Stimulated activated CD4-positive, alpha-beta T cell treated with anti-CD3 and anti-CD28 coated beads, Interleukin-1b, Interleukin-23, amount 100 ng/mL, for 48 hours (primary cell): ENCODE measurements at regions not wholly inside any gene's neighbourhood (a gene's known extent, or its start where the extent isn't known, plus 50 kb on each side); places are given as distances from the start of the nearest gene placed in this dataset.

Experiments
- DNase-seq: peaks from one replicate; pipeline ENCODE4 v3.0.0-alpha.2; 2020

DNA sequence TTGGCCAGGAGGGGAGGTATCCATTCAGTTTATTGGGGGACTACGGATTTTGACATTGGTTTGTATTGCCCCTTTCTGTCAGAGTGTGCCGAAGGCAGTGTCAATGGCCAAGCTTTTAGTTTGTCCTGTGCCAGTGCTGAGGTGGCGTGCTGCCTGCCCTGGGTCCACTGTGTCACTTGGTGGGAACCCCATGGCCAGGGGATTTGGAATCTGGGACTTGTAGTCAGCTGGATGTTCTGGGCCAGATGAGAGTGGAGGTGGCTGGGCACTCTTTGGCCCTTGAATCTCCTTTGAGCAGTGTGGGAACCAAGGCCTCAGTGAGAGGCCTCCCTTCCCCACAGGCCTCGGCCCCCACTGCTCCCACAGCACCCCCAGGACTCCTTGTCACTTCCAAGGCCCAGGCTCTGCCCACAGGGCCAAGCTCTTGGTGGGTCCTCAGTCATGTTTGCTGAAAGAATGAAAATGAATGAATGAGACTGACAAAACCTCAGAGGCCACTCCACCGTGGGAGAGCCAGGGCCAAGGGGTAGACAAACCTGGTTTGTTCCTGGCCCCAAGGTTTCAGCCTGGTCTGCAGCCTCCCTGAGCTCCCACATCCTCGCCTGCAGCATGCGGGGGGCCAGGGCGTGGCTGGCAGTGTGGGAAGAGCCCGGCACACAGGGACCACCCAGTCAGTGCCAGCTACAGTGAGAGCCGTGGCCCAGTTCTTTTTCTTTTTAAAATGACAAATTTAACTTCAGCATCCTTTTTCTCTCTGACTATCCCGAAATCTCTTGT, 412.2 kb downstream of the MATN1 start:
- DNase-seq: no peak

DNA sequence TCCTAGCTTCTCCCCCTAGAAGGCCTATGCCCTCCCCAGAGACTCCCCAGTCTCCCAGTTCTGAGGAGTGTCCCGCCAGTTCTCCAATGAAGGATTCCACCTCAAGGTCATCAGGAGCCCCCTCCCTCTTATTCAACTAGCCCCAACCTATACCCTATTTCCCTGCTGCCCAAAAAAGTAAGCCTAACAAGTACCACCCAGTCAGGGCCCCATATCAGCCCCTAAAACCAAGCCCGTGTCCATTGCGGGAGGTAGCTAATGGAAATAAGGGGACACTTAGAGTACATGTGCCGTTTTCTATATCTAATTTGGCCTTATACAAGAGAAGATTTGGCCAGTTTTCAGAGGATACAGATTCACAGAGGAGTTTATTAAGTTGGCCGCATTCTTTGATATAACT, 416.2 kb downstream of the MATN1 start:
- DNase-seq: no peak

DNA sequence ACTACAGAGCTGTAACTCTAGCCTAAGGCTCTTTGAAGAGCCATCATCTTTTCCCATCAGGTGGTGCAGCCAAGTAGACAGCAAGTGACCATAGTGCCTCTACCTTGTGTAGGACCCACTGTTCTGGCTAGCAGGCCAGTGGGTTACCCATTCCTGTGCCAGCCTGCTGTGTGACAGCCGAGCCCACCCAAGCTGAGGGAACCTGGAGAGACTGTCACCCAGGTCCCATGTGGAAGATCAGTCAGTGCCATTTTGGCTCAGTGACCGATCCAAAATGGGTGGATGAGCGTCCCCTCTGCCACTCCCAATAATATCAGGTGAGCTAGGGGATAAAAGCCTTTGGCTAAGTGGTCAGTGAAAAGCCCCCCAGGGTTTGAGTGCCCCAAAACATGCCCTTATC, 417.9 kb downstream of the MATN1 start:
- no peak for DNase-seq

DNA sequence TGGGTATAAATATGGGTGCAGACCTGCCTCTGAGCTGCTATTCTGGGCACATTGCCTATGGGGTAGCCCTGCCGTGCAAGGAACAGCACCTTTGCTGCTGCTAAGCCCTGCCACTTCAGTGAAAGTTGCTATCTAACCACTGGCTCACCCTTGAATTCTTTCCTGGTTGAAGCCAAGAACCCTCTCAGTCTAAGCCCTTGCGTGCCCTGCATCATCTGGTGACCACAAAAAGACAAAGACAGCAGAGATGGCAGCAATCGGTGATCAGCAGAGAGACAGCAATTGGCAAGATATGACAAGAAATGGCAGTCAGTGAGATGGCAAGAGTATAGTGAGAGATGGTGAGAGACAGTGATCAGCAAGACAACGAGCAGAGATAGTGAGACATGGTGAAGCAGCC, 418.3 kb downstream of the MATN1 start:
- DNase-seq: no peak

DNA sequence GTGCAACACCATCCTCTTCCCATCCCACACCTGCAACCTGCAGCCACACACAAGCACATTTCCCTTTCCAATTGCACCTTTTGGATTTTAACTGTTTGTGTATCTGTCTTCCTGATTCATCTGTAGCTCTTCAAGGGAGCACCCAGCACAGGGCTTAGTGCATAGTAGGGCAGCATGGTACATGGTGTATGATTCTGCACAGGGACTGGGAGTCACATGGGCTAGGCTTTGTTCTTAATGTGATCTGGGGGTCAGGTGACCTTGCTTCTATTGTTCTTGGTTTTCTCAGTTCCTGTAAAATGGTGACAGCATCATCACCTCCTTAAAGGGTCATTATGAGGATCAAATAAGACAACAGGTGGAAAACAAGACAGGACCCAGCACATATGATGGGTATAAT, 419.3 kb downstream of the MATN1 start:
- DNase-seq: no peak

DNA sequence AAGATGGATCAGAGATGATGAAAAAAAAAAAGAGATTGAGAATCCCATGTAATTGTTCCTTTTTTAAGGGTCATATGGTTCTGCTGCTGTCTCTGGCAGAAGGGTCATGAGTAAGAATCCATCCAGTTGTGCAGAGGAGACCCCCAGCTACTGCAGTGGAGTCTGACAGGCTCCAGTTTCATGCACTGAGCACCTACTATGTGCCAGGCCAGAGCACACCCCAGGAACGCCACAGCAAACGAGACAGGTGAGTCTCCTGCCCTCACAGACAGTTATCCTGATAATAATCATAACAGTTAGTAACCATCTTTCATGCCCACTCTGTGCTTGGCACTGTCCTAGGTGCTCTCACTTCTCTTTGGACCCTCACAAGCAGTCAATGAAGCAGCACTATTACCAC, 420.0 kb downstream of the MATN1 start:
- no peak for DNase-seq

DNA sequence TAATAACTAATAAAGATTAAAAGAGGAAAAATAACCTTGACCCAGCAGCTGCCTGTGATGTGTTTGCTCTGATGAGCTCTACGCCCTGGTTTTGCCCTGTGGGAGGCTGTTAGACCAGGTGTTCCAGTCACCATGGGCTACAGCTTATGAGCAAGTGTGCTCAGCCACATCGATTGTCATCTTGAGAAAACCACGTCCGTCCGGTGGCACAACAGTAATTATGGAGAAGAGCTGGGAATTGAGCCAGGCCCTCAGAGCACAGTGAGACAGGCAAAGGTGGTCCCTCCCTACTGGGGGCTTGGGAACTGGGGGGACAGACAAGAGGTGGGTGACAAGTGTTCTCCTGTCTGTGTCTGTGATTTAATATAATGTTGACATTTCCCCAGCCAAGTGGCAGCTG, 420.5 kb downstream of the MATN1 start:
- no peak for DNase-seq

DNA sequence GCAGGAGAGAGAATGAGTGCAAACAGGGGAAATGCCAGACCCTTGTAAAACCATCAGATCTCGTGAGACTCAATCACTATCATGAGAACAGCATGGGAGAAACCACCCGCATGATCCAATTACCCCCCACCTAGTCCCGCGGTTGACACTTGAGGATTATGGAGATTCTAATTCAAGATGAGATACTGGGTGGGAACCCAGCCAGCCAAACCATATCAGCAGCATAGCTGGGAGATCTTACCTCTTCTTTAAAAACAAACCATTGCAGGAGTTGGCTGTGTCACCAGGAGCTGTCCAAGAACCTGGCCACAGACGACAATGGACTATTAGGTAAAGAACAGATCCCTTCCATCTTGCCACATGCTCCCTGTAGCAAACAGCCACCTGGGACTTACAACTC, 422.7 kb downstream of the MATN1 start:
- DNase-seq: no peak

DNA sequence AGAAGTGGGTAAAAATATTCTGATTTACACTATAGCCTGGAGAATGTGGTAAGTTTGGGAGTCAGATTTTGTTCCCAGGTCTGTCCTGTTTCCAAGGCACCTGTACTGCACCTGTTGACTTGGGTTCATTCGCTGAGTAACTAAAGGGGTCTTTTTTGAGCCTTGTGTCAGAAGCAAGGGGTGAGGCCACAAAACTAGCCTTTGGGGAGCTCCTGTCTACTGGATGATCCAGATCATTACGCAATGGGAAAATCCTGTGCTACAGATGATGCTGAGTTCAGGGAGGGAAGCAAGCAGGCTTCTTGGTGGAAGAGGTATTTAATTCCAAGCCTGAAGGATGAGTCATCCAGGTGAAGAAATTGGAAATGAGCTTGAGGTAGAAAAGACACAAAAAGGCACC, 424.0 kb downstream of the MATN1 start:
- DNase-seq: no peak

DNA sequence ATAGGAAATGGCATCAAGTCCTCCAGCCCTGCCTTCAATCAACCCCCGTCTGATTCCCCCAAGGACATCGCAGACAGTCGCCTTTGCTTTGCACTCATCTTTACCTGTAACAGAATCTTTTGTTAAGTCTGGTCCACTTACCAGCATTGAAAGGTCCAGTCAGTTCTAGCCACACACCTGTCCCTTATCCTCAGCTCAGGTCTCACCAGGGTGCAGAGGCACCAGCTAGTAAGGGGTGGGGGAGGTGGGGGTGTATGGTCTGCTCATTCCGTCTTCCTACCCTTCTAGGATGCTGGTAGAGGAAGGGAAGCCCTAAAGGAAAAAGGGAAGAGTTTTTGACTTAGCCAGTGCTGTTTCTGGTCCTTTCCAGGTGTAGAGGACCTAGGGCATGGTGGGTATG, 427.7 kb downstream of the MATN1 start:
- DNase-seq: no peak

DNA sequence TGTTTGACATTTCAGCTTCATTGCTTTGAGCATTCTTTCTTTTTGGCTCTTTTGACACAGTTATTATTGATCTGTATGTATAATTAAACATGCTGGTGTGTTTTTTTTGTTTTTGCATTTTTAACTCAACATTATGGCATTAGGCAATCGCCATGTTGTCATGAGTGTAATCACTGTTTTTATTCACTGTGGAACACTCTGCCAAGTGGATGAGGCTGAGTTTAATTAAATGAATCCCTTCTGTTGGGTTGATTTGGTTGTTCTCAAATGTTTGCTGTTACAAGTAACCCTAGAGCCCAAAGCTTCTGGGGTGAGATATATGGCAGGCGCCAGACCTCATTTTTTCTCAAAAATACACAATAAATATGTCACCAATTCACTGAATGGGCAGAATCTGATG, 428.1 kb downstream of the MATN1 start:
- DNase-seq: no peak

DNA sequence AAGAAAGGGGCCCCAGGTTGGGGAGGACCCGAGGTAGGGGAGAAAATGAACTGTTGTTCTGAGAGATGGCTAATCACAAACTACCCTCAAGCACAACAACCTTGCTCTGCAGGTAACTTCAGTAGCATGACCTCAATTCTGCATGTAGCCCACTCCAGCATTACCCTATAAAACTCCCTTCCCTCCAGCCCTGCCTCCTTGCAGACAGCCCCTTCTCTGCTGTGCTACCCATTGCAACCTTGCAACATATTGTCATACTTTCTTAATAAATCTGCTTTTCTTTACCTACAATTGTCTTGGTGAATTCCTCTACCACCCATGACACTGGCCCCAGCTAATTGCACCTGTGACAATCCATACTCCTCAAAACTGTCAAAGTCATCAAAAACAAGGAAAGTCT, 428.9 kb downstream of the MATN1 start:
- no peak for DNase-seq

DNA sequence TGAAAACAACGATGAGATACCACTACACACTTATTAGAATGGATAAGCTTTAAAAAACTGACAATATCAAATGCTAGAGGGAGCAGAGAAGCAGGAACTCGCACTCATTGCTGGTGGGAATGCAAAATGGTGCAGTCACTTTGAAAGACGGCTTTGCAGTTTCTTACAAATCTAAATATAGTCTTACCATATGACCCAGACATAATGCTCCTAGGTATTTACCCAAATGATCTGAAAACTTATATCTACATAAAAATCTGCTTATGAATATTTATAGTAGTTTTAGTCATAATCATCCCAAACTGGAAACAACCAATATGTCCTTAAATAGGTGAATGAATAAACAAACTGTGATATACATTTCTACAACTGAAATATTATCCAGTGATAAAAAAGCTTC, 430.9 kb downstream of the MATN1 start:
- DNase-seq: no peak

DNA sequence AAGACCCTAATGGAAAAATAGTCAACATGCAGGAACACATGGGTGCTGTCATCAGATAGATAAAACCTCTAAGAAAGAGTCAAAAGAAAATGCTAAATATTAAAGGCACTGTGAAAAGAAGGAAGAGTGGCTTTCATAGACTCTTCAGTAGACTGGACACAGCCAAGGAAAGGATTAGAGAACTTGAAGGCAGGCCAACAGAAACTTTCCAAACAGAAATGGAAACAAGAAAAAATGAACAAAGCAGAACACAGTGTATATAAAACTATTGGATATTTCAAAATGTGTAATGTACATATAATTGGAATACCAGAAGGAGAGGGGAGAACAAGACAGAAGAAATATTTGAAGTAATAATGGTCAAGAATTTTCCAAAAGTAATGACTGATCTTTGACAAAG, 431.9 kb downstream of the MATN1 start:
- no peak for DNase-seq

DNA sequence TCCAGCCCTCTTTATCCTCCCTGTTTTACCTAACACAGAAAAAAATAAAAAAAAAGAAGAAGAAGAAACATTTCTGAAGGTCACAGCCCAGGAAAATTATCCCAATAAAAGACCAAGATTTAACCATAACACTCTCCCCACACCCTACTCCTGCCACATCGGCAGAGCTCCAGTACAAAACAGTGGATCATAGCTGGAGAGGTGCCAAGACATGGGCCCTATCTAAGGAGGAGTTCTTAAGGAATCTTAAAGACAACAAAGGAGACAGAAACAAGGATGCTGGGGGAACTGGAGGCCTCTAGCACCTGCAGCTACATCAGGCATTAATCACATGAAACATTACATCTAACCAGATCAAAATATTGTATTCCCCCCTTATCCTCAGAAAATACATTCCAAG, 432.8 kb downstream of the MATN1 start:
- DNase-seq: no peak

DNA sequence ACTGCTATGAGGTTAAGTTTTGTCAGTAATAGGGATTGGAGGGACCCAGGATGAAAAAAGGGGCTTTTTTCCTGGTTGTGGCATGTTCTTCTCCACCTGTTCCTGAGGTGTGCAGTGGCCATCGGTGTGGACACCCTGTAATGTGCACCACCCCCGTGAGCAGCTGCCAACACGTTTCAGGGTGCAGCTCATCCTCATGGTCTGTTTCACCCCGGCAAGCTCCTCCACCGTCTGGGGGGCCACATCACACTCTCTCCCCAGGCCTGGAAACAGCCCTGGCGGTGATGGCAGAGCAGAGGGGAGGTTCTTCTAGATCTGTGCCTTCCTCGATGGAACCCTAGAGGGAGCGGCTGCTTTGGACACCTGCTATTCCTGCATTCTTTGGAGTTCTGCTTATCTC, 435.4 kb downstream of the MATN1 start:
- no peak for DNase-seq

DNA sequence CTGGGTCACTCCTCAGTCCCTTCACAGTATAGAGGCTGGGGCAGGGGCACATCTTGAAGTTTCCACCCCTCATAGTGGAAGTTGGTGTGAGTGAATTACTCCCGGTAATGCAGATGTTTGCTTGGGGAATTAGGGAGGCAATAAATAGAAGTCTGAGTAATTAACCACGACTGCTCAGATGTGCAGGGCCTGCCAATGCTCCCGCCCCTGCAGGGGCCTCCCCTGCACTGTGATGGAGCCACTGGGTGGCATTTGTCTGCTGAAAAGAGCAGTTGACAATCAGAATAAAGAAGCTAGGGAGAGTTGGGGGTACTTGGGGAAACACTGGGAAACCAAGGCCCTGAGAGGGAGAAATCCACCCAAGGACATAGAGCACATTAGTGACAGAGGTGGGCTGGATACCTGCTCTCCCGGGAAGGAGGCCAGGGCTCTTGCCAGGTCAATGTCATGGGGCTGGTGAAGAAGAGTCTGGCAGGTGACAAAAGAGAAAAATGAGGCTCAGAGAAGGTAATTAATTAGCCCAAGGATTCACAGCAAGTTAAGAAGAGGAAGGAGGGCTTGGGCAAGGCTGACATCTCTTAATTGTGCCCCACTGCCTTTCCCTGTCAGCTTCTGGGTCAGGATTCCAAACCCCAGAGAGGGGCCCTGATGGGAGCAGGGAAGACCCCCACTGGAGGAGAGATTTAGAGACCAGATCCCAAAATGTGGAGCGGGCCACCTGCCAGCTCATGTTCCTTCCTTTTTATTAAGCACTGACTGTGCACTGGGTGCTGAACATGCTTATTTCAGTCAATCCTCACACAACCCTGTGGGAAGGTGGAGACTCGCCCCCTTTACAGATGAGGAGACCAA, 436.2 kb downstream of the MATN1 start:
- DNase-seq: no peak

DNA sequence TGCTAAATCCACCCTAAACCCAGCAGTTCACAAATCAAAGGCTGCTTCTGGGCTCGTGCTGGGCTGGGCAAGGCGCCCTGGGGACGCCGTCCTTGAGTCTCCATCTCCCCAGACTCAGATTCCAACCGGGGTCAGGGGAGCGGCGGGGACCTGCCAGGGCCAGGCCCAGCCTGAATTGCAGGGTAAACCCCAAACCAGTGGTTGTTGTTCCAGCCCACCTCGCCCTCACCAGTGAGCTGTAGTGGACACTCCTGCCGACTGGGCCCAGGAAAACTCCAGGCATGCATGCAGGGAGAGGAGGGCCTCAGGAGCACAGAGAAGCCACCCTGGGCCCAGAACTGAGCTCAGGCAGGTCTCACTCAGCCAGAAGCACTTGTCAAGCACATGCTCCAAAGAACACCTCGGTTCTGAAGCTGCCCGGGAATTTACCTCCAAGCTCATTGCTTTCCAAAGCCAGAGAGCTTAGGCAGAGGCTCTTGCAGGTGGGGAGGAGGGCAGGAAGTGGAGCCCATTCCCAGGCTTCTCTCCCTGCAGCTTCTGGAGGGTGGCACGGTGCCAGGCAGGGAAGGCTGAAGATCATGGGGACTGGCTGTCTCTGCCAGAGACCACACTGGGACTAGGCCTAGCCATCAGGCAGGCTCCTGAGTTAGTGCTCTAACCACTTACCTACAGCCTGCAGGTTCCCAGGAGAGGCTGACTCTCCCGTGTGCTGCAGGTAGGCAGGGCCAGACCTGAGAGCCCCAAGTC, 437.0 kb downstream of the MATN1 start:
- no peak for DNase-seq

DNA sequence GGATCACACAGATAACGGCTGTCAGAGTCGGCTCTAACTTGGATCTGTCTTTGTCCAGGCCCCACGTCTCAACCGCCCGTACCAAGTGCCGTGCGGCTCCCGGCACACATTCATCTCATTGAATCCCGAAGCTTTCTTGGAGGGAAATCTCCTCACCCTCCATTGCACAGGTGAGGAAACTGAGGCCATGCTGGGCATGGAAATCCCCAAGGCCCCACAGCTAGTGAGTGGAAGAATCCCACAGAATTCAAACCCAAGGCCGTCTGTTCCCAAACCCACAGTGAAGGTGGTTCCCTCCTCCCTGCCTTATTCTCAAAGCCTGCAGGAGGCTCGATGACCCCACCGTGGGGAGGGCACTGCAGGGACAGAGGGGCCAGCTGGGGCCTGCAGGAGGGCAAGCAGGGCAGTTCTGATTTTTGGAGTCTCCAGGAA, 437.9 kb downstream of the MATN1 start:
- no peak for DNase-seq

DNA sequence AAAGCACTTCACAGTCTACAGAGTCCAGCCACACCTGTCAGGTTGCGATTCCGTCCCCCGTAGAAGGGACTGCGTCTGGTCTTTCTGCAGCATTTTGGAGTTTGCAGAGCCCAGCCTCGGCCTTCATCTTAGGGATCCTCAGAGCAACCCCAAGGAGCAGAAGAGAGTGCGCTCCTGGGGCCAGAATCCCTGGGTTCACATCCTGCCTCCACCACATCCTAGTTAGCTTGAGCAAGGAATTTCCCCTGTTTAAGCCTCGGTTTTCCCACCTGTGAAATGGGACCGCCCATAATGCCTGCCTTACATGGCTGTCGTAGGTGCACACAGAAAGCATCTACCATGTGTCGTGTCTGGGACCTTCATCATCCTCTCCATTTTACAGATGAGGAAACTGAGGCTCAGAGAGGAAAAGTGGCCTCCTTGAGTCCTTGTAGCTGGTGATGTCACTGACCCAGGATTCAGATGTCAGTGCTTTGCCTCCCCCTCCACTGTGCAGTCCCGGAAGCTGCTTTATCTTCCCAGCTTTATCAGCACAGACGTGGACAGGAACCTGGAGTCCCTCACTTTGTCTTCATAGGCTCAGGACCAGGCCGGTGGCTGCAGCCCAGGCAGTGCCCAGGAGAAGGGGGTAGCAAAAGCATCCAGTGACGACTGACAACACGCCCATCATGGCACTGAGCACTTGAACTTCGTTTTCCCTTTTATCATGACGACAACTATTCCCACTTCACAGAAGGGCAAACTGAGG, 438.5 kb downstream of the MATN1 start:
- DNase-seq: no peak

DNA sequence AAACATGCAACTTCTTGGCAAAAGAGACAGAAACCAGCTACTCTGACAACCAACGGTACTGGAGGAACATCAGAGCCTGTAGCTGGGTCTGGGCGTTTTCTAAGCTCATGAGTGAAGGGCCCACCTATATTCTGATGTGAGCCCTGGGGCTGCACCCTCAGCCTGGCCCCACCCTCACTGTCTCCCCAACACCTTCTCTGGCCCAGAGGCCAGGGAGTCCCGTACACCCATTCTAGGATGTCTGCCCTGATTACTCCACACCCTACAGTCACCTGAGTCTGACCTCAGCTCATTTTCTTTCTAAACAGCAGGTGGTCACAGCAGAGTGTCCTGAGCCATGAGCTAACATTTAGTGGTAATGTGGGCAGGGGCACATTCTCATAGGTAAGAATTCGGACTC, 439.2 kb downstream of the MATN1 start:
- DNase-seq: no peak

DNA sequence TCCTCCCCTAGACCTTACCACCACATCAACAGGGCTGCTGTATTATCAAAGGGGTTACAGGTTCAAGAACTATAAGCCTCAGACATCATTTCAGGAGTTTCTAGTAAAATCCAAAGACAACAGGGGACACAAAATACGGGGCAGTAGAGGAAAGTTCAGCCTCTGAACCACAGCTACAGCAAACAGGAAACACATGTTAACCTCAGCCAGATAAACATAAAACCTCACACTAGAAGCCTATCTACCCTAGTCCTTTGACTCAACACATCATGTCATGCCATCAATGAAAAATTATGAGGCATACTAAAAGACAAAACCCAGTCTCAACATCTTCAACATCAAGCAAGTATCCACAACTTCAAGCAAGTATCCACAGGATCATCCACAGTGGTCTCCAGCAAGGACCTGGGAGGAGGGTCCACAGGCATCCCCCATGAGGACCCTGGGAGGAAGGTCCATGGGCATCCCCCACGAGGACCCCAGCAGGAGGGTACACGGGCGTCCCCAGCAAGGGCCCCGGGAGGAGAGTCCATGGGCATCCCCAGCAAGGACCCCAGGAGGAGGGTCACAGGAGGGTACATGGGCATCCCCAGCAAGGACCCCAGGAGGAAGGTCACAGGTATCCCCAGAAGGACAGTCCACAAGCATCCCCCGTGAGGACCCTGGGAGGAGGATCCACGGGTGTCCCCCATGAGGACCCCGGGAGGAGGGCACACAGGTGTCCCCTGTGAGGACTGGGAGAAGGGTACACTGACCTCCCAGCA, 440.0 kb downstream of the MATN1 start:
- no peak for DNase-seq
